ENCODE measurements at regions not wholly inside any gene's neighbourhood (a gene's known extent, or its start where the extent isn't known, plus 50 kb on each side); places are given as distances from the start of the nearest gene placed in this dataset.

- TF ChIP-seq CTCF (IDR thresholded peaks at IDR 0.05; ENCODE audit: insufficient read depth, low read length) (no peak), GABPA (IDR thresholded peaks at IDR 0.05; ENCODE audit: low read depth) (no peak), POLR2AphosphoS5 (IDR thresholded peaks at IDR 0.05; ENCODE audit: low read depth) (no peak), SPI1 (IDR thresholded peaks at IDR 0.05; ENCODE audit: borderline replicate concordance, low read depth) (no peak)
- TF ChIP-seq, protein P1, sequence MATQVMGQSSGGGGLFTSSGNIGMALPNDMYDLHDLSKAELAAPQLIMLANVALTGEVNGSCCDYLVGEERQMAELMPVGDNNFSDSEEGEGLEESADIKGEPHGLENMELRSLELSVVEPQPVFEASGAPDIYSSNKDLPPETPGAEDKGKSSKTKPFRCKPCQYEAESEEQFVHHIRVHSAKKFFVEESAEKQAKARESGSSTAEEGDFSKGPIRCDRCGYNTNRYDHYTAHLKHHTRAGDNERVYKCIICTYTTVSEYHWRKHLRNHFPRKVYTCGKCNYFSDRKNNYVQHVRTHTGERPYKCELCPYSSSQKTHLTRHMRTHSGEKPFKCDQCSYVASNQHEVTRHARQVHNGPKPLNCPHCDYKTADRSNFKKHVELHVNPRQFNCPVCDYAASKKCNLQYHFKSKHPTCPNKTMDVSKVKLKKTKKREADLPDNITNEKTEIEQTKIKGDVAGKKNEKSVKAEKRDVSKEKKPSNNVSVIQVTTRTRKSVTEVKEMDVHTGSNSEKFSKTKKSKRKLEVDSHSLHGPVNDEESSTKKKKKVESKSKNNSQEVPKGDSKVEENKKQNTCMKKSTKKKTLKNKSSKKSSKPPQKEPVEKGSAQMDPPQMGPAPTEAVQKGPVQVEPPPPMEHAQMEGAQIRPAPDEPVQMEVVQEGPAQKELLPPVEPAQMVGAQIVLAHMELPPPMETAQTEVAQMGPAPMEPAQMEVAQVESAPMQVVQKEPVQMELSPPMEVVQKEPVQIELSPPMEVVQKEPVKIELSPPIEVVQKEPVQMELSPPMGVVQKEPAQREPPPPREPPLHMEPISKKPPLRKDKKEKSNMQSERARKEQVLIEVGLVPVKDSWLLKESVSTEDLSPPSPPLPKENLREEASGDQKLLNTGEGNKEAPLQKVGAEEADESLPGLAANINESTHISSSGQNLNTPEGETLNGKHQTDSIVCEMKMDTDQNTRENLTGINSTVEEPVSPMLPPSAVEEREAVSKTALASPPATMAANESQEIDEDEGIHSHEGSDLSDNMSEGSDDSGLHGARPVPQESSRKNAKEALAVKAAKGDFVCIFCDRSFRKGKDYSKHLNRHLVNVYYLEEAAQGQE (IDR thresholded peaks at IDR 0.05; ENCODE audit: insufficient replicate concordance, low read depth) = no peak
- DNase-seq (ENCODE audit: low read depth in 1 of 2, low spot score in 1 of 2) = no peak
- Histone ChIP-seq H3K27me3 (ENCODE audit: insufficient read depth, poor library complexity, severe bottlenecking) (no peaks in the 10 kb centered on the region), H3K4me3 (replicated peaks; ENCODE audit: insufficient read depth, low read length) (no peak overlapping the region), H3K27ac (replicated peaks) (no peak overlapping the region)
Measured at GRCh38 chr15:77557564-77557963, 75.1 kb downstream of the LINGO1 start.

- H3K27ac ChIP-seq (replicated peaks) = no peak overlapping the region
- H3K4me3 ChIP-seq (replicated peaks; ENCODE audit: insufficient read depth, low read length) = no peak overlapping the region
- no peaks in the 10 kb centered on the region for H3K27me3 ChIP-seq (ENCODE audit: insufficient read depth, poor library complexity, severe bottlenecking)
- TF ChIP-seq, protein P1 (IDR thresholded peaks at IDR 0.05; ENCODE audit: insufficient replicate concordance, low read depth) = no peak
- TF ChIP-seq POLR2AphosphoS5 (IDR thresholded peaks at IDR 0.05; ENCODE audit: low read depth) (no peak), GABPA (IDR thresholded peaks at IDR 0.05; ENCODE audit: low read depth) (no peak), CTCF (IDR thresholded peaks at IDR 0.05; ENCODE audit: insufficient read depth, low read length) (no peak), SPI1 (IDR thresholded peaks at IDR 0.05; ENCODE audit: borderline replicate concordance, low read depth) (no peak)
- DNase-seq (ENCODE audit: low read depth in 1 of 2, low spot score in 1 of 2) = no peak
Measured at GRCh38 chr15:77557144-77557543, 75.6 kb downstream of the LINGO1 start.

DNA sequence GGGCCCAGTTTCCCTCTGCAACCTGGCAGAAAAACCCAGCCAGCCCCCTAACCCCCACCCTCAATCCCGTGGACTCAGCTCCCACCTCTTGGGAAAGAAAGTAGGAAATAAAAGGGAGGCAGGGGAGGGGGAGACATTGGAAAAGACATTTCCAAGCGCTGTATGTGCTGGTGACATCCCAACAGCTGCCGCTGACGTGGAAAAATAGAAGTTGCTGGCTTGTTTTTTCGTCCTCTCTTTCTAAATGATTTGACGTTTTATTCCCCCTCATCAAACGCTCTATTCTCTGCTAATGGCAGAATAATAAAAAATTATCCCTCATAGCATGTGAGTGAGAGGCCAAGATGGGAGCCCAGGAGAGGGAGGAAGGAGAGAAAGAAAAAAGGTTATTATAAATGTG lies 76.1 kb downstream of the LINGO1 start:
- Histone ChIP-seq H3K4me3 (replicated peaks; ENCODE audit: insufficient read depth, low read length) (no peak overlapping the region), H3K27me3 (ENCODE audit: insufficient read depth, poor library complexity, severe bottlenecking) (no peaks in the 10 kb centered on the region), H3K27ac (replicated peaks) (no peak overlapping the region)
- TF ChIP-seq, protein P1 (IDR thresholded peaks at IDR 0.05; ENCODE audit: insufficient replicate concordance, low read depth) = no peak
- TF ChIP-seq POLR2AphosphoS5 (IDR thresholded peaks at IDR 0.05; ENCODE audit: low read depth) = no peak
- no peak for TF ChIP-seq CTCF (IDR thresholded peaks at IDR 0.05; ENCODE audit: insufficient read depth, low read length)
- TF ChIP-seq SPI1 (IDR thresholded peaks at IDR 0.05; ENCODE audit: borderline replicate concordance, low read depth) = no peak
- no peak for TF ChIP-seq GABPA (IDR thresholded peaks at IDR 0.05; ENCODE audit: low read depth)
- no peak for DNase-seq (ENCODE audit: low read depth in 1 of 2, low spot score in 1 of 2)
